GM23338 (cell line): ENCODE measurements at regions not wholly inside any gene's neighbourhood (a gene's known extent, or its start where the extent isn't known, plus 50 kb on each side); places are given as distances from the start of the nearest gene placed in this dataset.

Source experiments
- ATAC-seq: fragments of 200-7000 bp; cut with Tn5 transposase; 3 replicates; pipeline ENCODE4 v1.9.1; 2020
- DNase-seq: peaks from one replicate; pipeline ENCODE4 v3.0.0-alpha.2; 2015; ENCODE audit warnings: low spot score
- H2AFZ ChIP-seq: fragments of 200-600 bp; sonication (generic); 2 replicates; pipeline ENCODE4 v1.8.0; 2016; ENCODE audit warnings: antibody characterized with exemption, mild to moderate bottlenecking, moderate library complexity
- H3F3A ChIP-seq: fragments of 200-600 bp; sonication (generic); replicated peaks from 2 replicates; pipeline ENCODE4 v1.8.0; 2017; ENCODE audit warnings: antibody characterized with exemption, mixed run types, low read depth
- H3K27ac ChIP-seq: fragments of 200-600 bp; sonication (generic); 2 replicates; pipeline ENCODE4 v1.6.1; 2016; ENCODE audit warnings: low read depth
- H3K27me3 ChIP-seq: fragments of 200-600 bp; sonication (generic); 2 replicates; pipeline ENCODE4 v1.8.0; 2016; ENCODE audit warnings: mild to moderate bottlenecking, mixed run types, moderate library complexity; ENCODE audit not compliant: insufficient read depth
- H3K36me3 ChIP-seq: fragments of 200-600 bp; sonication (generic); 2 replicates; pipeline ENCODE4 v1.8.0; 2016; ENCODE audit warnings: mild to moderate bottlenecking; ENCODE audit not compliant: insufficient read depth
- H3K4me1 ChIP-seq: fragments of 200-600 bp; sonication (generic); 2 replicates; pipeline ENCODE4 v1.8.0; 2016; ENCODE audit warnings: mild to moderate bottlenecking, moderate library complexity; ENCODE audit not compliant: insufficient read depth
- H3K4me2 ChIP-seq: fragments of 200-600 bp; sonication (generic); 2 replicates; pipeline ENCODE4 v1.7.1; 2017; ENCODE audit warnings: mixed run types
- H3K4me3 ChIP-seq: fragments of 200-600 bp; sonication (generic); 2 replicates; pipeline ENCODE4 v1.6.1; 2016; ENCODE audit warnings: mixed run types
- H3K79me2 ChIP-seq: fragments of 200-600 bp; sonication (generic); replicated peaks from 2 replicates; pipeline ENCODE4 v1.8.0; 2017; ENCODE audit warnings: mild to moderate bottlenecking; ENCODE audit not compliant: insufficient read depth
- H3K9me2 ChIP-seq: fragments of 200-600 bp; sonication (generic); 2 replicates; pipeline ENCODE4 v1.8.0; 2017; ENCODE audit not compliant: insufficient read depth
- H4K20me1 ChIP-seq: fragments of 200-600 bp; sonication (generic); replicated peaks from 2 replicates; pipeline ENCODE4 v1.8.0; 2017; ENCODE audit warnings: mild to moderate bottlenecking; ENCODE audit not compliant: insufficient read depth
- H3K27ac Mint-ChIP-seq: 2 replicates; pipeline ENCODE4 v1.8.0; 2020; ENCODE audit warnings: inconsistent platforms, mild to moderate bottlenecking, moderate library complexity, mixed read lengths
- H3K27me3 Mint-ChIP-seq: 3 replicates; pipeline ENCODE4 v1.8.0; 2022; ENCODE audit warnings: low read depth, mild to moderate bottlenecking, moderate library complexity, mixed read lengths, inconsistent platforms; ENCODE audit not compliant: insufficient read depth, poor library complexity
- H3K36me3 Mint-ChIP-seq: 3 replicates; pipeline ENCODE4 v1.8.0; 2021; ENCODE audit warnings: low read depth, mild to moderate bottlenecking, inconsistent platforms, moderate library complexity, mixed read lengths
- H3K4me1 Mint-ChIP-seq: 3 replicates; pipeline ENCODE4 v1.8.0; 2020; ENCODE audit warnings: mild to moderate bottlenecking, inconsistent platforms, mixed read lengths
- H3K4me3 Mint-ChIP-seq: 3 replicates; pipeline ENCODE4 v1.8.0; 2021; ENCODE audit warnings: moderate library complexity, mild to moderate bottlenecking, inconsistent platforms, mixed read lengths
- H3K9me3 Mint-ChIP-seq: 3 replicates; pipeline ENCODE4 v1.8.0; 2020; ENCODE audit warnings: moderate library complexity, mild to moderate bottlenecking, inconsistent platforms, mixed read lengths
- CREB1 ChIP-seq: fragments of 250-450 bp; sonication (Bioruptor Pico); IDR thresholded peaks from 2 replicates; pipeline ENCODE4 v1.5.0; 2020; ENCODE audit warnings: low read depth, mild to moderate bottlenecking, moderate library complexity
- ETS1 ChIP-seq: IDR thresholded peaks from 2 replicates; pipeline ENCODE4 v1.6.1; 2016; ENCODE audit warnings: antibody characterized with exemption
- EZH2 ChIP-seq: fragments of 200-600 bp; sonication (generic); IDR thresholded peaks from one replicate; pipeline ENCODE4 v1.8.0; 2017; ENCODE audit warnings: antibody characterized with exemption, mild to moderate bottlenecking, low read depth; ENCODE audit not compliant: unreplicated experiment
- JUNB ChIP-seq: IDR thresholded peaks from one replicate; pipeline ENCODE4 v1.6.1; 2016; ENCODE audit warnings: antibody characterized with exemption; ENCODE audit not compliant: unreplicated experiment
- NANOG ChIP-seq: IDR thresholded peaks from 2 replicates; pipeline ENCODE4 v1.6.1; 2016; ENCODE audit warnings: antibody characterized with exemption, borderline replicate concordance
- REST ChIP-seq: IDR thresholded peaks from one replicate; pipeline ENCODE4 v1.6.1; 2018; ENCODE audit warnings: antibody characterized with exemption; ENCODE audit not compliant: unreplicated experiment
- ZNF331 ChIP-seq: fragments of 250-450 bp; sonication (Bioruptor Pico); IDR thresholded peaks from 2 replicates; pipeline ENCODE4 v1.5.0; 2020; ENCODE audit warnings: low read depth, mild to moderate bottlenecking, moderate library complexity
- ZNF462 ChIP-seq: fragments of 250-450 bp; sonication (Bioruptor Pico); IDR thresholded peaks from 2 replicates; pipeline ENCODE4 v1.5.0; 2020; ENCODE audit warnings: mild to moderate bottlenecking, moderate library complexity

- TF ChIP-seq REST (no peak), EZH2 (no peak), ETS1 (no peak), JUNB (no peak), ZNF331 (CRISPR knock-in tag) (no peak), CREB1 (CRISPR knock-in tag) (no peak)
Observed at GRCh38 chr20:51106011-51106410, 83.1 kb upstream of the KCNG1 start (continued).

- Histone ChIP-seq H3K4me1 (no peaks in the 10 kb centered on the region), H3K27me3 (no peaks in the 10 kb centered on the region), H3K4me3 (no peak overlapping the region), H3K79me2 (no peaks in the 10 kb centered on the region), H3K4me2 (no peak overlapping the region), H2AFZ (no peak overlapping the region), H3K36me3 (no peaks in the 10 kb centered on the region), H3F3A (no peaks in the 10 kb centered on the region), H3K27ac (no peak overlapping the region), H3K9me2 (no peaks in the 10 kb centered on the region), H4K20me1 (no peaks in the 10 kb centered on the region)
- DNase-seq (no peak), ATAC-seq (no peak)
- H3K9me3 Mint-ChIP-seq, result no peaks in the 10 kb centered on the region
- no peaks in the 10 kb centered on the region for H3K36me3 Mint-ChIP-seq
- no peak overlapping the region for H3K4me3 Mint-ChIP-seq
- no peak for TF ChIP-seq NANOG
- peaks cover 12% of the 10 kb centered on the region for H3K27me3 Mint-ChIP-seq
- H3K27ac Mint-ChIP-seq, result no peak overlapping the region
- H3K4me1 Mint-ChIP-seq, result peaks cover 4% of the 10 kb centered on the region; the same call in 2 of the 3 replicates
Observed at GRCh38 chr20:51104960-51105920, 82.3 kb upstream of the KCNG1 start.

- Histone ChIP-seq H3K27ac (no peak overlapping the region), H3K4me3 (no peak overlapping the region), H3K4me1 (no peaks in the 10 kb centered on the region), H3K79me2 (no peaks in the 10 kb centered on the region), H3K9me2 (no peaks in the 10 kb centered on the region), H3K4me2 (no peak overlapping the region), H3F3A (no peaks in the 10 kb centered on the region), H3K36me3 (no peaks in the 10 kb centered on the region), H3K27me3 (no peaks in the 10 kb centered on the region), H4K20me1 (no peaks in the 10 kb centered on the region), H2AFZ (no peak overlapping the region; the same call in 1 of the 2 replicates)
- ATAC-seq, result no peak
- H3K27ac Mint-ChIP-seq, result no peak overlapping the region
- H3K4me3 Mint-ChIP-seq, result no peak overlapping the region
- H3K9me3 Mint-ChIP-seq, result no peaks in the 10 kb centered on the region
- no peaks in the 10 kb centered on the region for H3K36me3 Mint-ChIP-seq
- DNase-seq, result no peak
- no peaks in the 10 kb centered on the region; the same call in 2 of the 3 replicates for H3K4me1 Mint-ChIP-seq
- peaks cover 8% of the 10 kb centered on the region for H3K27me3 Mint-ChIP-seq
- no peak for TF ChIP-seq ZNF462 (CRISPR knock-in tag)
Observed at GRCh38 chr20:51100617-51101016, 77.7 kb upstream of the KCNG1 start.
